DOHH2 (cell line): ENCODE measurements at regions not wholly inside any gene's neighbourhood (a gene's known extent, or its start where the extent isn't known, plus 50 kb on each side); places are given as distances from the start of the nearest gene placed in this dataset.

Experiments used
- H3F3A ChIP-seq: fragments of 200-600 bp; sonication (generic), shearing (Covaris generic); 2 replicates; pipeline ENCODE4 v1.6.0; 2016; ENCODE audit warnings: antibody characterized with exemption, mild to moderate bottlenecking; ENCODE audit not compliant: control insufficient read depth, insufficient read depth
- H3K27ac ChIP-seq: fragments of 200-600 bp; sonication (generic); 2 replicates; pipeline ENCODE4 v1.5.1; 2014; ENCODE audit warnings: low read depth, mild to moderate bottlenecking, low read length, moderate library complexity
- H3K27me3 ChIP-seq: fragments of 200-600 bp; sonication (generic); 2 replicates; pipeline ENCODE4 v1.6.1; 2014; ENCODE audit warnings: mild to moderate bottlenecking, low read length, mixed read lengths; ENCODE audit not compliant: control insufficient read depth
- H3K36me3 ChIP-seq: fragments of 200-600 bp; sonication (generic); 2 replicates; pipeline ENCODE4 v1.6.1; 2014; ENCODE audit warnings: mild to moderate bottlenecking, low read length, moderate library complexity, mixed read lengths; ENCODE audit not compliant: control insufficient read depth
- H3K4me1 ChIP-seq: fragments of 200-600 bp; sonication (generic); 2 replicates; pipeline ENCODE4 v1.6.1; 2014; ENCODE audit warnings: mild to moderate bottlenecking, low read length, mixed read lengths; ENCODE audit not compliant: control insufficient read depth
- H3K4me2 ChIP-seq: fragments of 200-600 bp; sonication (generic); 2 replicates; pipeline ENCODE4 v1.6.0; 2014; ENCODE audit warnings: mild to moderate bottlenecking, low read length, moderate library complexity
- H3K4me3 ChIP-seq: fragments of 200-600 bp; sonication (generic); 2 replicates; pipeline ENCODE4 v1.5.1; 2014; ENCODE audit warnings: mild to moderate bottlenecking, low read length, mixed read lengths
- H3K79me2 ChIP-seq: fragments of 200-600 bp; sonication (generic); 2 replicates; pipeline ENCODE4 v1.6.1; 2014; ENCODE audit warnings: mild to moderate bottlenecking, low read length, mixed read lengths; ENCODE audit not compliant: control insufficient read depth
- H3K9me2 ChIP-seq: fragments of 200-600 bp; sonication (generic); replicated peaks from 2 replicates; pipeline ENCODE4 v1.6.1; 2014; ENCODE audit warnings: mild to moderate bottlenecking, low read length, mixed read lengths; ENCODE audit not compliant: control insufficient read depth
- H3K9me3 ChIP-seq: fragments of 200-600 bp; sonication (generic); 2 replicates; pipeline ENCODE4 v1.6.1; 2014; ENCODE audit warnings: antibody characterized with exemption, low read length, mixed read lengths; ENCODE audit not compliant: control insufficient read depth, insufficient read depth
- H4K20me1 ChIP-seq: fragments of 200-600 bp; sonication (generic); 2 replicates; pipeline ENCODE4 v1.6.0; 2014; ENCODE audit warnings: low read depth, mild to moderate bottlenecking, antibody characterized with exemption, low read length, moderate library complexity; ENCODE audit not compliant: control insufficient read depth, insufficient read depth
- EZH2phosphoT487 ChIP-seq: fragments of 200-600 bp; sonication (generic); IDR thresholded peaks from 2 replicates; pipeline ENCODE4 v1.6.1; 2017; ENCODE audit warnings: borderline replicate concordance, mild to moderate bottlenecking, antibody characterized with exemption, low read length, moderate library complexity, mixed read lengths
- TF ChIP-seq, protein P1 (sequence below): fragments of 200-600 bp; sonication (generic); IDR thresholded peaks from one replicate; pipeline ENCODE4 v1.5.1; 2014; ENCODE audit warnings: antibody characterized with exemption, mild to moderate bottlenecking, low read depth, low read length; ENCODE audit not compliant: poor library complexity, severe bottlenecking

DNA sequence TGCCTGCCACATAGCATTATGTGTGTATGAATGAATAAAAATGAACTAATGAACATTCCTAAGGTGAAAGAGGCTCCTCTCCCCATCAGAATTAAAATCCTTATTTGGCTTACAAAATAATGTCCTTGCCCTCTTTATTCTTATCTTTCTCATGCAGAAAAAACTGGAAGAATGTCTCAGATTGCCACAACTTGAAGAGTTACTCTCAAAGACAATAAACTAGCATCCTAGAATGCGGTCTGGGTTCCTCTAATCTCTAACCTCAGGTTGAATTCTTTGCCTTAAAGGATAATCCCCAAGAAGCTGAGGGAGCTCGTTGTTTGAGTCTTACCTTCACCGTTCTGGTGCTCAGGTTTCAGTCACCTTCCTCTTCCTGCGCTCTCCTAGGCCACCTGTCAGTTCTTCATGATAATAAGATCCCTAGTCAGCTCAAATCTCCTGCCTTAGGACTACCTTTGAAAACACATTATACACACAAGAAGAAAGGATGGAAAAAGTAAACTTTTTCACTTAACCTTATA, 147.1 kb downstream of the PHLDA1 start:
- Histone ChIP-seq H3K4me1 (no peaks in the 10 kb centered on the region), H3F3A (no peaks in the 10 kb centered on the region), H3K36me3 (no peaks in the 10 kb centered on the region), H3K27ac (no peak overlapping the region), H3K4me2 (no peak overlapping the region), H4K20me1 (no peaks in the 10 kb centered on the region), H3K9me2 (no peaks in the 10 kb centered on the region), H3K4me3 (no peak overlapping the region), H3K9me3 (no peaks in the 10 kb centered on the region), H3K27me3 (peaks cover 29% of the 10 kb centered on the region), H3K79me2 (no peaks in the 10 kb centered on the region)
- TF ChIP-seq EZH2phosphoT487 = no peak

- Histone ChIP-seq H3K27ac (no peak overlapping the region), H3K4me3 (no peak overlapping the region), H3K4me2 (no peak overlapping the region), H3K79me2 (no peaks in the 10 kb centered on the region), H3K36me3 (no peaks in the 10 kb centered on the region), H4K20me1 (no peaks in the 10 kb centered on the region), H3K9me3 (no peaks in the 10 kb centered on the region), H3F3A (no peaks in the 10 kb centered on the region), H3K4me1 (no peaks in the 10 kb centered on the region), H3K9me2 (no peaks in the 10 kb centered on the region), H3K27me3 (peaks cover 22% of the 10 kb centered on the region)
- TF ChIP-seq, protein P1, sequence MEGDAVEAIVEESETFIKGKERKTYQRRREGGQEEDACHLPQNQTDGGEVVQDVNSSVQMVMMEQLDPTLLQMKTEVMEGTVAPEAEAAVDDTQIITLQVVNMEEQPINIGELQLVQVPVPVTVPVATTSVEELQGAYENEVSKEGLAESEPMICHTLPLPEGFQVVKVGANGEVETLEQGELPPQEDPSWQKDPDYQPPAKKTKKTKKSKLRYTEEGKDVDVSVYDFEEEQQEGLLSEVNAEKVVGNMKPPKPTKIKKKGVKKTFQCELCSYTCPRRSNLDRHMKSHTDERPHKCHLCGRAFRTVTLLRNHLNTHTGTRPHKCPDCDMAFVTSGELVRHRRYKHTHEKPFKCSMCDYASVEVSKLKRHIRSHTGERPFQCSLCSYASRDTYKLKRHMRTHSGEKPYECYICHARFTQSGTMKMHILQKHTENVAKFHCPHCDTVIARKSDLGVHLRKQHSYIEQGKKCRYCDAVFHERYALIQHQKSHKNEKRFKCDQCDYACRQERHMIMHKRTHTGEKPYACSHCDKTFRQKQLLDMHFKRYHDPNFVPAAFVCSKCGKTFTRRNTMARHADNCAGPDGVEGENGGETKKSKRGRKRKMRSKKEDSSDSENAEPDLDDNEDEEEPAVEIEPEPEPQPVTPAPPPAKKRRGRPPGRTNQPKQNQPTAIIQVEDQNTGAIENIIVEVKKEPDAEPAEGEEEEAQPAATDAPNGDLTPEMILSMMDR = no peak
- no peak for TF ChIP-seq EZH2phosphoT487
Observed at GRCh38 chr12:75883241-75883640, 148.3 kb downstream of the PHLDA1 start.

- no peaks in the 10 kb centered on the region for H3K36me3 ChIP-seq
- no peaks in the 10 kb centered on the region for H3K4me1 ChIP-seq
- TF ChIP-seq, protein P1 = no peak
- no peak for TF ChIP-seq EZH2phosphoT487
- no peaks in the 10 kb centered on the region for H3K79me2 ChIP-seq
- no peak overlapping the region for H3K4me2 ChIP-seq
- H4K20me1 ChIP-seq = no peaks in the 10 kb centered on the region
- no peaks in the 10 kb centered on the region for H3K9me2 ChIP-seq
- H3F3A ChIP-seq = no peaks in the 10 kb centered on the region
- no peaks in the 10 kb centered on the region for H3K9me3 ChIP-seq
- no peak overlapping the region for H3K4me3 ChIP-seq
- H3K27ac ChIP-seq = no peak overlapping the region
- peaks cover 22% of the 10 kb centered on the region for H3K27me3 ChIP-seq
Observed at GRCh38 chr12:75882421-75882820, 149.2 kb downstream of the PHLDA1 start.

- peaks cover 22% of the 10 kb centered on the region for H3K27me3 ChIP-seq
- H3K27ac ChIP-seq = no peak overlapping the region
- H3K4me2 ChIP-seq = no peak overlapping the region
- H3K79me2 ChIP-seq = no peaks in the 10 kb centered on the region
- no peaks in the 10 kb centered on the region for H4K20me1 ChIP-seq
- no peaks in the 10 kb centered on the region for H3K9me2 ChIP-seq
- H3K36me3 ChIP-seq = no peaks in the 10 kb centered on the region
- no peaks in the 10 kb centered on the region for H3F3A ChIP-seq
- no peak overlapping the region for H3K4me3 ChIP-seq
- TF ChIP-seq EZH2phosphoT487 = no peak
- TF ChIP-seq, protein P1 = no peak
- no peaks in the 10 kb centered on the region for H3K9me3 ChIP-seq
- H3K4me1 ChIP-seq = no peaks in the 10 kb centered on the region
Observed at GRCh38 chr12:75881920-75882319, 149.7 kb downstream of the PHLDA1 start.
